ENCODE measurements at regions not wholly inside any gene's neighbourhood (a gene's known extent, or its start where the extent isn't known, plus 50 kb on each side); places are given as distances from the start of the nearest gene placed in this dataset.

- no peak for DNase-seq (ENCODE audit: low read depth, low spot score)
Observed at GRCh38 chr15:81604713-81605112, 230.7 kb upstream of the TMC3 start.

DNA sequence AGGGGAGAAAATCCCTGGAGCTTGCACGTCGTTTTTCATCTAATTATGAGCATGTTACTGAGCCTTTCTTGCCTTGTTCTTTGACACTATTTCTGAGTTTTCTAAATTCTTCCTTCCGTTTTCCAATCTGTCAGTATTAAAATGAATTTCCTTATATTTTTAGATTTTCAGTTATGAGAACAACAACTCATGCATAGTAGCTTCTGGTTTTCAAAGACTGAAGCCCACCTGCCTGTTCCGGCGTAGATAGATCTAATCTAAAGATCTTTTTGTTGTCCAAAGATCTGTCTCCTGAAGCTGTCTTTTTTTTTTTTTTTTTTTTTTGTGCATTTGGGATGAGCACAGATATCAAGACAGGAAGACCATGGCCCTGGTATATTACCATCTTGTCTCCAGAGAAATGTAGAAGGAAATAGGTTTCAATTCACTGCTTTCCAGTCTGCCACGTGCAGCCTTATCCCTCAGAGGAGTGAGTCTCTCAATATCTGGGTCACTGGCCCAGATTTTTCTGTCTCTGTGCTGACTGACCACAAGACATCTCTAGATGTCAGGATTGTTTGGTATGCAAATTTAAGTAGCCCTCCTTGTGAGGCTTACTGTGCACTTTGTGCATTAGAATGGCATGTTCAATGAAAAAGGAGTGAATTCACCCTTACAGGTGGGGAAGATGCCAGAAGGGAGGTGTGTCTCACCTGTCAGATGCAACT is 222.3 kb upstream of the TMC3 start:
- no peak for DNase-seq (ENCODE audit: low read depth, low spot score)

- no peak for DNase-seq (ENCODE audit: low read depth, low spot score)
Observed at GRCh38 chr15:81595752-81596151, 221.7 kb upstream of the TMC3 start.

GRCh38 chr15:81589671-81590070 is 215.7 kb upstream of the TMC3 start:
- no peak for DNase-seq (ENCODE audit: low read depth, low spot score)

- no peak for DNase-seq (ENCODE audit: low read depth, low spot score)
Observed at GRCh38 chr15:81575436-81576123, 201.6 kb upstream of the TMC3 start.

DNA sequence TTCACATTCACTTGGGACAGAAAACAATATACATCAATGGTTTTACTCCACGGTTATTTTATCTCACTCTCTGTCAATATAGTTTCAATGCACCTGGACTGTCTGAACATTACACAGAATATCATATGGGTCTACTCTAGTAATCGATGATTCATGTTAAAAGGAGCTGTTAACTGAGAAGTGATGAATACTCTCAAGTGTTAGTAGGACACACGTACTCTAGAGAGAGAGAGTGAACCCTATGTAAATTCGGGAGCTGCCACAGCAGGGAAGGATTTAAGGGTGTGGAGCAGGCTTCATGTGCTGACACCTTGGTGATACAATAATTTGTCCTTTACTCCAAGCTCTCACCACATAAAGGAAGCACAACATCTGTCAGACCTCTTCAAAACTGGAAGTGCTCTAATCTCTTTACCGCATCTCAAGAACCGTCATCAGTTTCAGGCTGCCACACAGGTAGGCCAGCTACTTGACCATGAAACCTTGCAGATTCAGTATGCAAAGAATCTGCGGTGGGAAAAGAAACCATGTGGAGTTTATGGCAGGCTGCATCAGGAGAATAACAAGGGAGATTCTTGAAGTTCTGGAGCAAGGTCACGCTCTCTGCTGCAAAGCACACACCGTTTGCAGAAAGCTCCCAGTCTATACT is 199.2 kb upstream of the TMC3 start:
- no peak for DNase-seq (ENCODE audit: low read depth, low spot score)

DNA sequence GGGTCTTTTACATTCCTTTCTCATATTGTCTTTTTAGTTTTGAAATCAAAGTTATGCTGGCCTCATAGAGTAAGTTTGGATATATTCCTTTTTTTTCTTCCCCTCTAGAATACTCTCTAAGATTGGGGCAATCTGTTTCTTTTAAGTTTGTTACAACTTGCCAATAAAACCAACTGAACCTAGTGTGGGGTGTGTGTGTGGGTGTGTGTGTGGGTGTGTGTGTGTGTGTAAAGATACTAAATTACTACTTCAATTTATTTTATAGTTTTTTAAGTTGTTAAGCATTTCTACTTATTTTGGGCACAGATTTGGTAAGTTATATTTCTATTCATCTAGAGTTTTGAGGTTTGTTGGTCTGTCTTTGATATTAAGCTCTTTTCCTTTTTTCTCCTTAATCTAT is 198.2 kb upstream of the TMC3 start:
- DNase-seq (ENCODE audit: low read depth, low spot score), result no peak

GRCh38 chr15:81569286-81570080 is 195.5 kb upstream of the TMC3 start:
- DNase-seq (ENCODE audit: low read depth, low spot score), result no peak

DNA sequence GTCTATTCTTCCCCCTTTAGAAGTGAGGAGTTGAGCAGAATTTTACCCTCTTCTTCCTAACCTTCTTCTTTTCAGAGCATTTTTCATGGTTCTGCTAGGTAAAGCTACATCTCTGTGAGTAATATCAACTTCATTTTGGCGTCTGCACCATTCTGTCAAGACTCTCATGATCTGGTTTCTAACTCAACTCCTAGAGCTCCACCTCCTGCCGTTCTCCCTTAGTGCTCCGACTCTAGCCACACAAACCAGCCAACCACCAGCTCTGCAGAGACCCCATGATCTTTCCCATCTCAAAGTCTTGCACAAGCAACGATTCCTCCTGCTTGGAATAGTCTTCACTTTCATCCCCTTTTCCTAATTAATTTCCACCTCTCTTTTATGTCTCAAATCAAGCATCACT is 193.9 kb upstream of the TMC3 start:
- no peak for DNase-seq (ENCODE audit: low read depth, low spot score)

DNA sequence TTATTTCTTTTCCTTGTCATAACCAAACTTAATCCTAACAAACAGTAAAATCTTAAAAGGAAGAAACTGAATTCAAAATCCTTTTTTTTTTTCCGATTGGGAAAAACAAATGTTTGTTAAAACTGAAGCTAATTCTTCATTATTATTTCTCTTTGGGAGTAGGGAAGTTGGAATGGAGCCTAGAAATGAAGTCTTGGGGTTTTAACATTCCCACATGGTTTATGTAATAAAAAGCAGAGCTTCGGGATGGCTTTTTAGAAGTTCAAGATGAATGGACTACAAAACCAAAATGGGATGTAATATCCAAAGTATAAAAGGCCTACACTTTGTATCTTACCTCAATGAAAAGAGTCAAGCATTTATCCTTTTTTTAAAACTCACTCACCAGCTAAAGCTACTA is 189.0 kb upstream of the TMC3 start:
- no peak for DNase-seq (ENCODE audit: low read depth, low spot score)

DNA sequence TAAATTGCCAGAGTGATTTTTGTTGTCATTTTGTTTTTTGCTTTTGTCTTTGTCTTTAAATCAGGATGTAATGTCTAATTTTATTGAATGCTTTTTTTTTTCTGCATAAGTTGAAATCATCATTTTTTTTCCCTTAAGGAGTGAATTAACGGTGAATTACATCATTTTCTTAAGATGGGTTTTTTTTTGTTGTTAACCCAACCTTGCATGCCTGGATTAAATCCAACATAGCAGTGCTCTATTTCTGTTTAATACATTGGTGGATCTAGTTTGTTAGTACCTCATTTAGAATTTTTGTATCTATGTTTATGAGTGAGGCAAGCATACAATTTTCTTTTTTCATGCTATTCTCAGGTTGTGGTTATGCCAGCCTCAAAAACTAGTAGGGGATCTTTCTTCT is 186.4 kb upstream of the TMC3 start:
- DNase-seq (ENCODE audit: low read depth, low spot score), result no peak

- no peak for DNase-seq (ENCODE audit: low read depth, low spot score)
Observed at GRCh38 chr15:81558056-81558455, 184.0 kb upstream of the TMC3 start.

- DNase-seq (ENCODE audit: low read depth, low spot score), result no peak
Observed at GRCh38 chr15:81555346-81555745, 181.3 kb upstream of the TMC3 start.

GRCh38 chr15:81548365-81549130 is 174.5 kb upstream of the TMC3 start:
- DNase-seq (ENCODE audit: low read depth, low spot score), result no peak

DNA sequence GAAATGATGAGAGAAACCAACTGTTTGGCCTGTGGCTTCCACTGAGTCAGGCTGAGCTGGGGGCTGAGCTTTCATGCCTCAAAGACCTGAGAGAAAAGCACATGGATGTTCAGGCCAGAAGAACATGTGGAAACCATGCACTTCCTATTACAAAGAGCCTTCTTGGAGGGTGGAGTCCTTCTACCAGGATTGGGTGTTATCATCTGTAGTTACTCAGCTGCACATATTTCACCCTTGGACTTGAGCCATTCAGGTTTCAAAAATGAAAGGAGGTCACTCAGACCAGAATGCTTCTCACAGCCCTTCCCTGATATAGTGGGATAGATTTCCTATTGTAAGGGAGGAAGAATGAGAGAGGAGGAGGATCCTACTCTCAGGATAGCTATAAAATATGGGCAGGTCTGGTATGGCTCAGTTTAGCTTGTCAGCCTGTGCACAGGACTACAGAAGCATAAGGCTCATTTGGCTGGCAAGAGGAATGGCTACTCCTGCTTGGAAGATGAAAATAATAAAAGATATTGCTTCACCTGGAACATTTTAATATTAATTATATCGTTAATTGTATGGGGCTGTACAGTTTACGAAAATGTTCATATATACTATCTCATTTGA is 173.6 kb upstream of the TMC3 start:
- no peak for DNase-seq (ENCODE audit: low read depth, low spot score)

DNA sequence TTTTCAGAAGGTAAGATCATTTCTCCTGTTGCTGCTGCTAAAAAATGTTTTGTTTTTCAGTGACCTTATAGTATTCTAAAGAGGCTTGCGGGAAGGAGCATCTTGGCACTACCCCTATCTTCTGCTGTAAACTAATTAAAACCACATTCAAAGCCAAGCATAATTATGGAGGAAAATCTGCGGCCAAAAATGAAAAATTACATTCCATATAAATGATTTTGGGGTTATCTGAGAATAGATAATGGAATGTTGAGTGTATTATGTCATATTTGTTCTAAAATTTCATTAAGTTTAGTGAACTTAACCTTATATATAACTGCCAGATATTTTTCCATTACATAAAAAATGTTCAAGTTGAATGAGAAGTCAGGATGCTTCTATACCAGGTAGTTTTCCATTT is 170.4 kb upstream of the TMC3 start:
- no peak for DNase-seq (ENCODE audit: low read depth, low spot score)

GRCh38 chr15:81540909-81541308 is 166.9 kb upstream of the TMC3 start:
- no peak for DNase-seq (ENCODE audit: low read depth, low spot score)

DNA sequence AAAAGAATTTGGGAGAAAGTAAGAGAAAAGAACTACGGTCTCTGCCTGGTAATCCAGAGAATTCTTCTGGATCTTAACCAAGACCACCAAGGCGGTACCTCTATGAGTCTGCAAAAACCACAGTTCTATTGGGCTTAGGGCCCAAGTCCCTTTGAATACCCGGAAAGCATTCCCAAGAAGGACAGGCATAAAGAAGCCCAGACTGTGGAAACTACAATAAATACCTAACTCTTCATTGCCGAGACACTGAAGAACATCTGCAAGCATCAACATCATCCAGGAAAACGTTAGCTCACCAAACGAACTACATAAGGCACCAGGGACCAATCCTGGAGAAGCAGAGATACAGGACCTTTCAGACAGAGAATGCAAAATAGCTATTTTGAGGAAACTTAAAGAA is 162.3 kb upstream of the TMC3 start:
- DNase-seq (ENCODE audit: low read depth, low spot score), result no peak

DNA sequence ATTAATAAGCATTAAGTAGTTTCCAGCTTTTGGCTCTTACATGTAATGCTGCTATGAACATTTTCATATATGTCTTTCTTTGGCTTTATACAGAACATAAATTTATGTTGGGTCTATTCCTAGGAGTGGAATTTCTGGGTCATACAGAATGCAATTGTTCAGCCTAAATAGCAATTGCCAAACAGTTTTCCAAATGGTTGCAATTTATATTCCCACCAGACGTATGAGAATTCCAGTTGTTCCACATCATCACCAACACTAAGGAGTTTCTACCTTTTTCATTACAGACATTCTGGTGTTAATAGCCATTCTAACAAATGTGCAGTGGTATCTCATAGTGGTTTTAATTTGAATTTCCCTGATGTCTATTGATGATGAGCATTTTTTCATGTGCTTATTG is 160.1 kb upstream of the TMC3 start:
- no peak for DNase-seq (ENCODE audit: low read depth, low spot score)

DNA sequence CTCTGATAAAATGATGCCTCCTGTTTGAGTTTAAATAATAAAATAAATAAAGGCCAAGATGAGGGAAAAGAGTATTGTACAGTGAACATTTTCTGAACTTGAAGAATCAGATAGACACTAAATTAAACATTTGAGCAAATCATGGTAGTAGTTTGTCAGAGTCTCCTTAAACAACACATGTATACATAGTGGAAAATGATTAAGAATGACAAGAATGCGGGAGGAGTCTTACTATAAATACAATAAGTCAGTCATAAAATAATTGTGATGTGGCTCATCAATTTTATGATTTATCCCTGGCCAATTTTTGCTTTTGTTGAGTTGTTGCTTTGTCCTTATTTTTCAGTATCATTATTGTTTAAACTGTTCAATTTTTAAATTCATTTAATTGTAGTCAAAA is 158.0 kb upstream of the TMC3 start:
- no peak for DNase-seq (ENCODE audit: low read depth, low spot score)

- no peak for DNase-seq (ENCODE audit: low read depth, low spot score)
Observed at GRCh38 chr15:81531109-81531592, 157.1 kb upstream of the TMC3 start.

All from smooth muscle cell of the brain vasculature (primary cell).